Activated CD4-positive, alpha-beta T cell treated with anti-CD3 and anti-CD28 coated beads, Interleukin-2, amount 10 ng/mL, durations not matched to agents 7 days and 5 days (primary cell): ENCODE measurements at regions not wholly inside any gene's neighbourhood (a gene's known extent, or its start where the extent isn't known, plus 50 kb on each side); places are given as distances from the start of the nearest gene placed in this dataset.

Source experiments
- CTCF ChIA-PET: fragments of 350-600 bp; sonication (Branson Sonifier 250); formaldehyde crosslinking; loops from one replicate; lab custom pipeline; 2021; ENCODE audit warnings: antibody characterized with exemption; lab: Charles Lee
- POLR2A ChIA-PET: fragments of 350-600 bp; sonication (Branson Sonifier 250); formaldehyde crosslinking; loops from one replicate; lab custom pipeline; 2021; ENCODE audit warnings: antibody characterized with exemption; lab: Charles Lee
- DNase-seq: peaks from one replicate; pipeline ENCODE4 v3.0.0-alpha.2; 2020
- H3K27ac Mint-ChIP-seq: one replicate; pipeline ENCODE4 v1.8.0; 2021; ENCODE audit warnings: mild to moderate bottlenecking, moderate library complexity, mixed read lengths
- H3K27me3 Mint-ChIP-seq: one replicate; pipeline ENCODE4 v1.8.0; 2021; ENCODE audit warnings: mixed read lengths
- H3K36me3 Mint-ChIP-seq: one replicate; pipeline ENCODE4 v1.8.0; 2021; ENCODE audit warnings: low read depth, mixed read lengths
- H3K4me1 Mint-ChIP-seq: one replicate; pipeline ENCODE4 v1.8.0; 2021; ENCODE audit warnings: mixed read lengths
- H3K4me3 Mint-ChIP-seq: one replicate; pipeline ENCODE4 v1.8.0; 2021; ENCODE audit warnings: mild to moderate bottlenecking, moderate library complexity, mixed read lengths
- H3K9me3 Mint-ChIP-seq: one replicate; pipeline ENCODE4 v1.8.0; 2021; ENCODE audit warnings: mixed read lengths

DNA sequence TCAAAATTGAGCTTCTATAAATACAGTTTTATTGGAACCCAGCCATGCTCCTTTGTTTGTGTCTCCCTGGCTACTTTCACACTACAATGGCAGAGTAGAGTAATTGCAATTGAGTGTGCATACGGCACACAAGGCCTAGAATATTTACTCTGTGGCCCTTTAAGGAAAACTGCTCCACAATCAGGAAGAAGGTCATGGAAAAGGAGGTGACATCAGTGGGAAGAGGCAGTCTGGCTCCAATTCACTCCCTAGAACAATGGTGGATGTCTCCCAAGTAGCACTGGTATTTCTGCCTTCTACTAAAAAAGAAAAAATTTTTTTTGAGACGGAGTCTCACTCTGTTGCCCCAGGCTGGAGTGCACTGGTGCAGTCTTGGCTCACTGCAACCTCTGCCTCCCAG, 51.3 kb downstream of the KRTAP19-8 start:
- POLR2A ChIA-PET: no interaction called here
- no peaks in the 10 kb centered on the region for H3K36me3 Mint-ChIP-seq
- H3K27me3 Mint-ChIP-seq: peaks cover 8% of the 10 kb centered on the region
- H3K27ac Mint-ChIP-seq: no peak overlapping the region
- DNase-seq: no peak
- CTCF ChIA-PET: no interaction called here
- H3K4me1 Mint-ChIP-seq: no peaks in the 10 kb centered on the region
- H3K9me3 Mint-ChIP-seq: no peaks in the 10 kb centered on the region
- no peak overlapping the region for H3K4me3 Mint-ChIP-seq

DNA sequence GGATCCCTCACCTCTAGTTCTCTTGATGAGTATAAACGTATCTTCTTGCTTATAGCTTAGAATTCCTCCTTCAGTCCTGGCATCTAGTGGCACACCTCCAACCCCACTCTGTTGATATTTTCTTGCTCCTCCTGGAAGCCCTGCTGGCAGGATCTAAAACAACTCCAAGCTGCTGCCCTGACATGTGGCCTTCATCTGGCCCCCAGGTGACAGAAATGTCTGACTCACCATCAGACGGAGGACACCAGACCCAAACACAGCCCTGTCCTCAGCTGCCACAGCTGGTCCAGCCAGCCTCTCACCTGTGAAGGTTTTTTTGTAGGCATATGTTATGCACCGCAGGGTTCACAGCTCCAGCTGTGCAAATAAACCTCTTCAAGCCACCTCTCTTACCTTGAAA, 53.4 kb downstream of the KRTAP19-8 start:
- peaks cover 6% of the 10 kb centered on the region for H3K27me3 Mint-ChIP-seq
- no peaks in the 10 kb centered on the region for H3K36me3 Mint-ChIP-seq
- no peak for DNase-seq
- H3K4me1 Mint-ChIP-seq: no peaks in the 10 kb centered on the region
- H3K4me3 Mint-ChIP-seq: no peak overlapping the region
- H3K27ac Mint-ChIP-seq: no peak overlapping the region
- H3K9me3 Mint-ChIP-seq: no peaks in the 10 kb centered on the region
- POLR2A ChIA-PET: no interaction called here
- CTCF ChIA-PET: no interaction called here

DNA sequence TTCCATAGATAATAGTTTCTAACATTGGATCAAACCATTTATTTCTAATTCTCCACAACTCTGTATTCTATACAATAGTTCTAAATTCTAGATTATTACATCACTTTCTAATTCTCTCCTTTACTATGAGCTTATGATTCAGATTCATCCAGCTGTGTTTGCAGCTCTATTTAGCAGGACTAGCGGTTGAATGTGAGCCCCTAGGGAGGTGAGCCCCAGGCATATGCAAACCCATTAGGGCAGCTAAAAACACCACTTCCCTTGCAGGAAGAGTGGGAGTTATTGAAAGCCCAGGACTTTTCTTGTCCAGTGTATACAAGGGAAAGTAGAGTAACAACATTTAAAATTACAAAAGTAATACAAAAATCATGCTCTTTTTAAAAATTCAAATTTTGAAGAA, 56.9 kb downstream of the KRTAP19-8 start:
- Mint-ChIP-seq H3K27me3 (peaks cover 4% of the 10 kb centered on the region), H3K36me3 (peaks cover 3% of the 10 kb centered on the region), H3K4me3 (no peak overlapping the region), H3K4me1 (peaks cover 11% of the 10 kb centered on the region), H3K9me3 (peaks cover 6% of the 10 kb centered on the region), H3K27ac (no peak overlapping the region)
- POLR2A ChIA-PET: no interaction called here
- DNase-seq: no peak
- CTCF ChIA-PET: no interaction called here

DNA sequence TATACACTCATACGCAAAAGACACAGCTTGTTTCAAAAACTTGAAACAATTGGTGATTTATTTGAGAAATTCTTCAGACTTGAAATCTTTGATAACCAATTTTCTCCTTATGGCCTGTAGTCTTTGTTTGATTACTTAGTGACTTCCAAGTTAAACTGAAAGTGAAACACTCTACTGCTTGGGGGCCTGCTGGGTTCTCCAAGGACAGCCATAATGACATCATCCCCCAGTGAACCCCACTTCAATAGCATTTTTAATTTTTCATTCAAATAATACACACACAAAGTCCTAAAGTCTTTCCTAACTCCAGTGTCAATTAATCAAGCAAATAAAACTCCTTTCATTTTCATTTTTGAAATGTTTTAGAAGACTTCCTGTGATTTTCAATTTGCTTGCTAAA, 59.2 kb downstream of the KRTAP19-8 start:
- H3K4me3 Mint-ChIP-seq: peak overlapping the region; percentile 52
- no peak for DNase-seq
- H3K36me3 Mint-ChIP-seq: peaks cover 3% of the 10 kb centered on the region
- POLR2A ChIA-PET: no interaction called here
- H3K4me1 Mint-ChIP-seq: peaks cover 11% of the 10 kb centered on the region
- H3K27me3 Mint-ChIP-seq: peaks cover 4% of the 10 kb centered on the region
- CTCF ChIA-PET: no interaction called here
- H3K9me3 Mint-ChIP-seq: peaks cover 6% of the 10 kb centered on the region
- peak overlapping the region; percentile 88 for H3K27ac Mint-ChIP-seq

DNA sequence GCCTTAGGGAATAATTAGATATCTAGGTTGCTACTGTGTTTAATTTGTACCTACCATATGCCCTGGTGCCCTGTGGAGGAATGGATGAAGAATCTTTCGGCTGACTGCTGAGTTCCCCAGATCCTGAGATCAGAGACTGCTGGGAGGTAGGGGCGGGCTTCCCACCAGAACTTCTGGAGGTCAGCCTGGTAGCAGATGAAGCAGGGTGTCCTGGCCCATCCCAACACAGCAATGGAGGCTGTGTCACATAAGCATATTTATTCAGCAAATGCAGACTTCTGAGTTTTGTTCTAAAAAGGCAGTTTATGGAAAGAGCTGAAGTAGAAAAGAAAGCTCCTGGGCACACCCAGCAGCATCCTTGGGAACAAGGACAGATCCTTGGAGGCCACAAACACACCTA, 74.0 kb downstream of the KRTAP19-8 start:
- Mint-ChIP-seq H3K4me1 (no peaks in the 10 kb centered on the region), H3K27ac (no peak overlapping the region), H3K27me3 (peaks cover 2% of the 10 kb centered on the region), H3K4me3 (no peak overlapping the region), H3K9me3 (no peaks in the 10 kb centered on the region), H3K36me3 (no peaks in the 10 kb centered on the region)
- DNase-seq: no peak
- ChIA-PET POLR2A (no interaction called here), CTCF (interaction anchor here (0.6 kb wide), 1 partner anchor 251 kb away, joined by 3 read pairs; no protein-coding TSS in a partner anchor)

DNA sequence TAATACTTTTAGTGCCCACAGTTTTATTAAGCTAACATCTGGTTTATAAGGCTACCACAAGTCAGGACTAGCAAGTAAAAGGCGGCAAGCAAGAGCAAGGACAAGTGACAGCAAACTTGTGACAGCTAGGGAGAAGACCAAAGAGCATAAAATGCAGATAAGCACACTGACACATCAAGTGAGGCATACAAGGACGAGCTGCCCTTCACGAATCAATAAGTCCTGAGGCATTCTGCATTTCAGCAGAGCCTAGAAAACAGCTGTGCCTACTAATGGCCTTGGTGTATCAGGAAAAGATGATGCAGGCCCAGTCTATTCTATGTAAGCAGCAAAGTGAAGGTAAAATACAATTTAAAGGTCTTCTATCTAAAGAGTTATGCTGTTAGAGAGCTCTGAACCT, 74.8 kb downstream of the KRTAP19-8 start:
- Mint-ChIP-seq H3K4me1 (no peaks in the 10 kb centered on the region), H3K36me3 (no peaks in the 10 kb centered on the region), H3K27me3 (peaks cover 2% of the 10 kb centered on the region), H3K4me3 (no peak overlapping the region), H3K9me3 (no peaks in the 10 kb centered on the region), H3K27ac (no peak overlapping the region)
- CTCF ChIA-PET: no interaction called here
- POLR2A ChIA-PET: no interaction called here
- DNase-seq: no peak

DNA sequence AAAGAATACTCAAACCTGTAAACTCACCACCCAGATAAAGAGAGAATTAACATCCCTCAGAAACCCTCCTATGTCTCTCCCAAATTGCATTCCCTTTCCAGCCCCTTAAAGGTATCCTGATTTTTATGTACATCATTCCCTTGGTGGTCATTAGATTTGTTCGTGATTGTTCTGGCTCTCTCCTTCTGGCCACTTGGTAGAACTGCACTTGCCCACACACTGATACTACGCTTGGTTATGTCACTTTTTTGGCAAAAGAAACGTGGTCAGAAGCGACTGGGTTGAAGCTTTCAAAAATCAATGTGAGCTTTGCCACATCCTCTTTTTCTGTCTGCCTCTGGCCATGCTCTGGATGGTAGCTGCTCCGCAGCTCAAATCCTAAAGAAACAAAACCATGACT, 76.3 kb downstream of the KRTAP19-8 start:
- Mint-ChIP-seq H3K4me1 (no peaks in the 10 kb centered on the region), H3K27ac (no peak overlapping the region), H3K27me3 (peaks cover 2% of the 10 kb centered on the region), H3K36me3 (no peaks in the 10 kb centered on the region), H3K4me3 (no peak overlapping the region), H3K9me3 (no peaks in the 10 kb centered on the region)
- ChIA-PET POLR2A (no interaction called here), CTCF (no interaction called here)
- DNase-seq: no peak

DNA sequence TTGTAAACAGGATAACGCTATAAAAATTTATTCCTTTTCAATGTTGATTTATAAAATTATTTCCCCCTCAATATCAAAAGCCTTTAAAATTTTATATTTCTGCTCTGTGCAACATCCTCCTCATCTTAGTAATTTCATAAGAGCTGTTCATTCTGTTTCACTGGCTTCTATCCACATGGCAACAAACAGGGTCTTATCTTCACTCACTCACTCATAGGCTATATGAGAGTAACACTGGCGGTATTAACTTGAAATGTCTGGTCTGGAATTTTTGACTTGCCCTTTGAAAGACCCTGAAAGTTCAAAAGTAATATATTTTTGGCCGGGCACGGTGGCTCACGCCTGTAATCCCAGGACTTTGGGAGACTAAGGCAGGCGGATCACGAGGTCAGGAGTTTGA, 77.4 kb upstream of the KRTAP11-1 start:
- Mint-ChIP-seq H3K9me3 (no peaks in the 10 kb centered on the region), H3K36me3 (no peaks in the 10 kb centered on the region), H3K27me3 (peaks cover 3% of the 10 kb centered on the region), H3K4me3 (no peak overlapping the region), H3K27ac (no peak overlapping the region), H3K4me1 (no peaks in the 10 kb centered on the region)
- no peak for DNase-seq
- CTCF ChIA-PET: no interaction called here
- POLR2A ChIA-PET: no interaction called here

DNA sequence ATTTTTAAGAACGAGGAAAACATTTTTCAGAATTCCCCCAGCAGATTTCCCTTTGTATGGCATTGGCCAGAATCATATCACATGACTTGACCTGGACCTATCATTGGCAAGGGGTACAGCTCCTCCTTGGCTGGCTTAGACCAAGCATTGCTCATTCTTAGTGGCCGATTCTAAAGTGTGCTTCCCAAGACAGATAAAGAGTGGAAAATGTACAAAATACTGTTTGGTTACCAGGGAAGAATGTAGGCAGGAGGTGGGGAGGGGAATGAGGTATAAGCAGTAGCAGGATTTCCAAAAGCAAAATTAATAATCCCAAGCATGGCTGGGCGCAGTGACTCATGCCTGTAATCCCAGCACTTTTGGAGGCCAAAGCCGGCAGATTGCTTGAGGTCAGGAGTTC, 75.6 kb upstream of the KRTAP11-1 start:
- no peaks in the 10 kb centered on the region for H3K4me1 Mint-ChIP-seq
- CTCF ChIA-PET: no interaction called here
- no peak overlapping the region for H3K27ac Mint-ChIP-seq
- H3K36me3 Mint-ChIP-seq: no peaks in the 10 kb centered on the region
- H3K27me3 Mint-ChIP-seq: peaks cover 3% of the 10 kb centered on the region
- H3K9me3 Mint-ChIP-seq: no peaks in the 10 kb centered on the region
- no peak for DNase-seq
- H3K4me3 Mint-ChIP-seq: no peak overlapping the region
- POLR2A ChIA-PET: no interaction called here

DNA sequence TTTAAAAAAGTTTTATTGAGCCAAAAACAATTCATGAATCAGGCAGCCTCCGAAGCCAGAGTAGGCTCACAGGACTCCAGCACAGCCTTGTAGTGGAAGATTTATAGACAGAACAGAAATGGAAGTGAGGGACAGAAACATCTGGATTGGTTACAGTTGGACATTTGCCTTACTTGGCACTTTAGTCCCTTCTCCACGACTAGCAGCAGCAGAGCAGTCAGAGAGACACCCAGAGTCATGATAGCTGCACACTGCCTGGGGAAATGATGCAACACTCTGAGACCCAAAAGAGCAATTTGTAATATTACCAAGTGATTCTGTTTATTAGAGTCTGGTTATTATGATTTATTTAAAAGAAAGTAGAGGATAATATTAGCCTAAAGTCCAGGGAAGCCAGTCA, 72.2 kb upstream of the KRTAP11-1 start:
- H3K9me3 Mint-ChIP-seq: no peaks in the 10 kb centered on the region
- no peak overlapping the region for H3K27ac Mint-ChIP-seq
- no peaks in the 10 kb centered on the region for H3K4me1 Mint-ChIP-seq
- no peak overlapping the region for H3K4me3 Mint-ChIP-seq
- ChIA-PET CTCF (no interaction called here), POLR2A (no interaction called here)
- no peak for DNase-seq
- peaks cover 6% of the 10 kb centered on the region for H3K27me3 Mint-ChIP-seq
- no peaks in the 10 kb centered on the region for H3K36me3 Mint-ChIP-seq

DNA sequence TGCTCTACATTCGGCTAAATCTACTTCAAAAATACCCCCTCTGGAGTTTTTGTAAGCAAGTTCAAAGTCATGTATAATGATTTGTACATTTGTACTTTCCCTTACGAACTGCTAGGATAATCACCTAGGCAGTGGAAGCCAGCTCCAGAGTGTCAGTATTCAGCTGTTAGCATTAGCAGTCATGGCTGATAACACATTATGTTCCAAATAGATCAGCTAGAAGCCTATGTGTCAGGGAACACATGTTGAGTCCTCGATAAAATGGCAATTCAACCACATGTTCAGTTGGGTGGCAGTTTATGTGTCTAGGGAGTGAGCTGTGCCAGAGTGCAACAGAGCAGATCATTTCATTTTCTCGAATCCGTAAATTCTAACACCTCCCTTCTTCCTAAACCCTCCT, 65.8 kb upstream of the KRTAP11-1 start:
- ChIA-PET POLR2A (no interaction called here), CTCF (interaction anchor here (1.3 kb wide), 1 partner anchor 107 kb away, joined by 3 read pairs; no protein-coding TSS in a partner anchor)
- no peak for DNase-seq
- no peaks in the 10 kb centered on the region for H3K36me3 Mint-ChIP-seq
- no peak overlapping the region for H3K27ac Mint-ChIP-seq
- H3K4me1 Mint-ChIP-seq: no peaks in the 10 kb centered on the region
- no peak overlapping the region for H3K4me3 Mint-ChIP-seq
- H3K27me3 Mint-ChIP-seq: peaks cover 3% of the 10 kb centered on the region
- H3K9me3 Mint-ChIP-seq: no peaks in the 10 kb centered on the region

DNA sequence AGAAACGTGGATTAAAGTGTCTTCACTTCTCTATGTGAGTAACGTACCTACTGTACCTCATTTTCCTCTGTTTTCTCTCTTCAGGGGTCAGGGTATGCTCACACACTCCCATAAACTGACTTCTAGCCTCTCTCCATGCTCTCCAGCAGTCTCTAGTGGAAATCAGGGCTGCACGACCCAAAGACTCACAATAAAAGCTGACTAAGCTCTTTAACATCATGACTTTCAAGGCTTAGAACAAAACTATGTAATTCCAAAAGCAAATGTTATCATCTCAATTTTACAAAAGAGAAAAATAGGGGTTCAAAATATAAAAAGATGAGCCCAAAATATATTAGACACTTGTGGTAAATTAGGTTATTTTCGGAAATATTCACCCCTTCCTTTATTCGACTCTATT, 62.5 kb upstream of the KRTAP11-1 start:
- no peaks in the 10 kb centered on the region for H3K36me3 Mint-ChIP-seq
- no peak overlapping the region for H3K27ac Mint-ChIP-seq
- no peaks in the 10 kb centered on the region for H3K9me3 Mint-ChIP-seq
- no peak overlapping the region for H3K4me3 Mint-ChIP-seq
- no peak for DNase-seq
- ChIA-PET POLR2A (no interaction called here), CTCF (no interaction called here)
- no peaks in the 10 kb centered on the region for H3K27me3 Mint-ChIP-seq
- H3K4me1 Mint-ChIP-seq: no peaks in the 10 kb centered on the region

DNA sequence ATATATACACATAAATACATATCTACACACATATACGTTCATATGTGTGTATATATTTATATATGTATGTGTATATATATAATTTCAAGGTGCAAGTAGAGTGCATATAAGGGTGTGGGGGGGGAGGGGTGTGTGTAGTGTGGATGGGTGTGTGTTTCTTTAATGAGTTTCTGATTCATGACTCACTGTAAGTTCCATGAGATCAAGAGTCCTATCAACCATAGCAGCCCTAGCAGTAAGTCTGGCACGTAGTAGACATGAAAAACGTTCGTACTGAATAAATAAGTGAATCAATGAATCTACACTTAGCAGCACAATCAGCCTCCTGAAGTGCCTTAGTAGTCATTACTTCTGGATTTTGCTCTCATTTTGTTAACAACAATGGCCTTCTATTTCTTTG, 61.9 kb upstream of the KRTAP11-1 start:
- no peaks in the 10 kb centered on the region for H3K9me3 Mint-ChIP-seq
- no peak for DNase-seq
- POLR2A ChIA-PET: no interaction called here
- no peaks in the 10 kb centered on the region for H3K27me3 Mint-ChIP-seq
- CTCF ChIA-PET: no interaction called here
- H3K27ac Mint-ChIP-seq: no peak overlapping the region
- no peaks in the 10 kb centered on the region for H3K4me1 Mint-ChIP-seq
- H3K4me3 Mint-ChIP-seq: no peak overlapping the region
- no peaks in the 10 kb centered on the region for H3K36me3 Mint-ChIP-seq

DNA sequence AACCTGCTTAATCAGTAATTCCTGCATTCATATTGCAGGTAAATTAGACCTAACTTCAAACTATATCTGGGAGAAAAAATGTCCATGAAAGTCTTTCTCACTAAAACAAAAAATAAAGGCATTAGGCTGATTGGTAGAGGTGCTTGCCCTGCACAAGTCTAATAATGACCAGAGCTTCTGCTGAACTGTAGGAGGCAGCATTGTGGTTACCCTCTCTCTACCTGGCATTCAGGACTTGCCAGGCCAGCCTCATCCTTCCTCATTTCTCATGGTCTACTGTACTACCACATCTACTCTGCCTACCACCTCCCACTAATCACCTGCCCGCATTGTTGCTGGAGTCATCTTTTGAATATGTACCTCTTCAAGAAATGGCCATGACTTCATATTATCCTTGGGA, 60.8 kb upstream of the KRTAP11-1 start:
- Mint-ChIP-seq H3K4me1 (no peaks in the 10 kb centered on the region), H3K27me3 (no peaks in the 10 kb centered on the region), H3K27ac (no peak overlapping the region), H3K9me3 (no peaks in the 10 kb centered on the region), H3K36me3 (no peaks in the 10 kb centered on the region), H3K4me3 (no peak overlapping the region)
- POLR2A ChIA-PET: no interaction called here
- CTCF ChIA-PET: interaction anchor here (0.6 kb wide), 1 partner anchor 132 kb away, joined by 4 read pairs; no protein-coding TSS in a partner anchor
- no peak for DNase-seq
